ENCODE measurements at regions not wholly inside any gene's neighbourhood (a gene's known extent, or its start where the extent isn't known, plus 50 kb on each side); places are given as distances from the start of the nearest gene placed in this dataset.
"Not testable (repeated sequence)": the region's sequence is repeated elsewhere in the genome, so short reads cannot be mapped to it uniquely, and the experiment has no call there.

DNA sequence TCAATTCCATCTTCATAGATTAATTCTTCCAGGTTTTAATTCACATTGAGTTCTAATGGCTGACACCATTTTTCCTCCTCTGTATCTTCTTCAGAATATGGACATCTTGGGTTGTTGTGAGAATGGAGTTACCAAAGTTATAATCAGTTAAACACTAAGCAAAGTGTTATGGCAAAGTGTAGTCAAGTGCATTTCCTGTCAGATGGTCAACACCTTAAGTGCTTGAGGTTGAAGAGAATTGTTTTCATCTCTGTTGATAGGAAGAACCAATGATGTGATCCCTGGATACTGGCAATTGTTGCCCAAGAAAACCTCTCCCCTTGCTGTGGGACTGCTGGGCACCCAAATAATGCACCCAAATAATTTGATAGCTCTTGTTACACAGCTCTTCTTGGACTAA lies 102.6 kb upstream of the SATB1 start:
- ChIA-PET CTCF (interaction anchor here (0.8 to 1.2 kb wide), 3 partner anchors 13 to 54 kb away, joined by 3 to 4 read pairs (median 3); no protein-coding TSS in a partner anchor), POLR2A (no interaction called here)
- DNase-seq (ENCODE audit: extremely low spot score): no peak
- TF ChIP-seq, protein P1, sequence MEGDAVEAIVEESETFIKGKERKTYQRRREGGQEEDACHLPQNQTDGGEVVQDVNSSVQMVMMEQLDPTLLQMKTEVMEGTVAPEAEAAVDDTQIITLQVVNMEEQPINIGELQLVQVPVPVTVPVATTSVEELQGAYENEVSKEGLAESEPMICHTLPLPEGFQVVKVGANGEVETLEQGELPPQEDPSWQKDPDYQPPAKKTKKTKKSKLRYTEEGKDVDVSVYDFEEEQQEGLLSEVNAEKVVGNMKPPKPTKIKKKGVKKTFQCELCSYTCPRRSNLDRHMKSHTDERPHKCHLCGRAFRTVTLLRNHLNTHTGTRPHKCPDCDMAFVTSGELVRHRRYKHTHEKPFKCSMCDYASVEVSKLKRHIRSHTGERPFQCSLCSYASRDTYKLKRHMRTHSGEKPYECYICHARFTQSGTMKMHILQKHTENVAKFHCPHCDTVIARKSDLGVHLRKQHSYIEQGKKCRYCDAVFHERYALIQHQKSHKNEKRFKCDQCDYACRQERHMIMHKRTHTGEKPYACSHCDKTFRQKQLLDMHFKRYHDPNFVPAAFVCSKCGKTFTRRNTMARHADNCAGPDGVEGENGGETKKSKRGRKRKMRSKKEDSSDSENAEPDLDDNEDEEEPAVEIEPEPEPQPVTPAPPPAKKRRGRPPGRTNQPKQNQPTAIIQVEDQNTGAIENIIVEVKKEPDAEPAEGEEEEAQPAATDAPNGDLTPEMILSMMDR (IDR thresholded peaks at IDR 0.05; ENCODE audit: control extremely low read depth, extremely low read depth, low read depth, missing control alignments): no peak

DNA sequence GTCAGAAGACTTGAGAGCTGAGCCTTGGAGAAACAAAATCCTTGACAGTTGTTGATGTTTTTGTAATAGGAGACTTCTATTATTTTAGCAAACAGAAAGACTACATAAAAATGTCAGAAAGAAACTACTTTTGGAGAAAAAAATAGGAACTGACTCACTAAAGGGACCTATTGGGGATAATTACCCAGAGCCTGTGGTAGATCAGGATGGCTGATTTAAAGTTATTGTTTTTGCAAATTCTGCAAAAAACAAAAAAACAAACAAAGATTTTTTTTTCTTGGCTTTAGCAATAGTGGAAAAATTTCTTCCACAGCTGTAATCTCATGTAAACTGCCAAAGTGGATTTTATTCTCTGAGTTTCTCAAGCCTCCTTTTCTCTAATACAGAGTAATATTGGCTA lies 101.5 kb upstream of the SATB1 start:
- POLR2A ChIA-PET: no interaction called here
- TF ChIP-seq, protein P1 (IDR thresholded peaks at IDR 0.05; ENCODE audit: control extremely low read depth, extremely low read depth, low read depth, missing control alignments): no peak

DNA sequence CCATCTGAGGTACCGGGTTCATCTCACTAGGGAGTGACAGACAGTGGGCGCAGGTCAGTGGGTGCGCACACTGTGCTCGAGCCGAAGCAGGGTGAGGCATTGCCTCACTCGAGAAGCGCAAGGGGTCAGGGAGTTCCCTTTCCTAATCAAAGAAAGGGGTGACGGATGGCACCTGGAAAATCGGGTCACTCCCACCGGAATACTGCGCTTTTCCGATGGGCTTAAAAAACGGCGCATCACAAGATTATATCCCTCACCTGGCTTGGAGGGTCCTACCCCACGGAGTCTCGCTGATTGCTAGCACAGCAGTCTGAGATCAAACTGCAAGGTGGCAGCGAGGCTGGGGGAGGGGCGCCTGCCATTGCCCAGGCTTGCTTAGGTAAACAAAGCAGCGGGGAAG lies 91.0 kb upstream of the SATB1 start:
- POLR2A ChIA-PET; CTCF ChIA-PET; DNase-seq (ENCODE audit: extremely low spot score): not testable (repeated sequence)

More for the DNA sequence above, 101.5 kb upstream of the SATB1 start:
- no peak for DNase-seq (ENCODE audit: extremely low spot score)
- CTCF ChIA-PET: no interaction called here

DNA sequence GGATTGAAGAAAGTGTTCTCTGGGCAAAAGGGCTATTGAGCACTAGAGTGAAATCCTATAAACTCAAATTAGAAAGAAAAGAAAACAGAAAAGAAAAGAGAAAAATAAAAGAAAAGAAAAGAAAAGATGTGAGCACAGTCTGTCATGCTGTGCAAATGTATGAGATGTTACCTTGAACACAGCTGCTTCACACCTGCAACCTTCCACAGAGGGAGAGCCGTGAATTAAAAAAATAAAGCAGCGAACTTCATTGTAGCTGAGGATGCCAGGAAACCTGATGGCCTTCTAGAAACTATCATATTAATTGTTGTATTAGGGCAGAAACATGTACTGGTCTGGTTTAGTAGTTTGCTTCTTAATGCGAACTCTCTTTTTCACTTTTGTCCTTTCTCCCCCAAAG lies 88.0 kb upstream of the SATB1 start:
- no peak for DNase-seq (ENCODE audit: extremely low spot score)
- ChIA-PET POLR2A (no interaction called here), CTCF (no interaction called here)
- TF ChIP-seq, protein P1 (IDR thresholded peaks at IDR 0.05; ENCODE audit: control extremely low read depth, extremely low read depth, low read depth, missing control alignments): no peak

DNA sequence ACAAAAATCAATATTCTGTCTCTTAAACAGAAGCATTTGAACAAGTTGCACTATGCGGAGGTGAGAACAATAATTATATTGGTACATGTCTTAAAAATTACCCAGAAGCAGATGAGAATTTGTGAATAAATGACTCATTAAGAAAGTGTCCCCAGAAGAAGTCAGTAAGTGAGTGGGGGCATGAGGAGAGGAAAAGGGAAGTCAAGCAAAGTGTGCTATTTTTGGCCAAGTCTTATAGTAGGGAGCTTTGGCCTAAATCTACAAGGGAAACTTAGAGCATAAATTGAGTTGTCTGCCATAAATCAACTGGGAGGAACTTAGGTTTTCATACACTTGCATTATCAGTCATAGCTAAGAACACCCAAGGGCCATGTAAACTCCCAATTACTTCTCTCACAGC lies 86.9 kb upstream of the SATB1 start:
- ChIA-PET POLR2A (no interaction called here), CTCF (interaction anchor here (1.0 kb wide), 1 partner anchor 18 kb away, joined by 3 read pairs; no protein-coding TSS in a partner anchor)
- TF ChIP-seq, protein P1 (IDR thresholded peaks at IDR 0.05; ENCODE audit: control extremely low read depth, extremely low read depth, low read depth, missing control alignments): no peak
- DNase-seq (ENCODE audit: extremely low spot score): no peak

DNA sequence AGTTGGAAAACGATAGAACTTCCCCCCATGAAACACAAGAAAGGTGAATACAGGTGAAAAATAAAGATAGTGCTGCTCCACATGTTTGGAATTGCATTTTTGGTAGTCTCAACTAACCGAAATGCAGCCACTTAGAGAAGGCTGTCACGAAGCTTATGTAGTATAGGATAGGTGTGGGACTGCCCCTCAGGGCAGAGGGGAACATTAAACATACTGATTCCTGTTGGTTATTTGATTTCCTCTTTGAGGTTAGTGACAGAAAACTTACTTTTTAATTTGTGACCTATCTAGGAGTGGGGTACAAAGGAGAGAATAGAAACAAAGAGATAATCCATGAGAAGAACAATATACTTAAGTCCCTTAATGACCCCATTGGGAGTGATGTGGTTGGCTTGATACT lies 85.8 kb upstream of the SATB1 start:
- no peak for DNase-seq (ENCODE audit: extremely low spot score)
- TF ChIP-seq, protein P1 (IDR thresholded peaks at IDR 0.05; ENCODE audit: control extremely low read depth, extremely low read depth, low read depth, missing control alignments): no peak
- POLR2A ChIA-PET: no interaction called here
- CTCF ChIA-PET: no interaction called here

DNA sequence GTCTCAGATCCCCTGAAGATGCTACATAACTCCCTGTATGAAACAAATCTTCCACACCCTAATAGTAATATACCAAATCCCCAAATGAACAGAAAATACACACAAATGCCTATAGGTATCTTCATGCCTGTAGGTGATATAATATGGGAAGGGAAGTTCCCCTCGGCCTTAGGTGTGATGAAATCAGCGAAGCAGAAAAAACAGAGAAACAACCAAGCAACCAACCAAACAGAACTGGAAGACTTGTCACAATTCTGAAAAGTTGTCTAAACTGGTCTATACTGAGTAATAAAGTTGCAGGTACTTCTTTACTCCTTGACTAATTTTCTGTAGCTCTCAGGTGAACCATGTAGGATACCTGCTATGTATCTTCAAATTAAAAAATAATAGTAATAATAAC lies 82.2 kb upstream of the SATB1 start:
- DNase-seq (ENCODE audit: extremely low spot score): no peak
- ChIA-PET CTCF (no interaction called here), POLR2A (no interaction called here)
- TF ChIP-seq, protein P1 (IDR thresholded peaks at IDR 0.05; ENCODE audit: control extremely low read depth, extremely low read depth, low read depth, missing control alignments): no peak

Data from GM10248 (cell line).